ENCODE measurements at regions not wholly inside any gene's neighbourhood (a gene's known extent, or its start where the extent isn't known, plus 50 kb on each side); places are given as distances from the start of the nearest gene placed in this dataset.

GRCh38 chr7:10723832-10724231, 249.8 kb upstream of the PHF14 start:
- H3K36me3 ChIP-seq (replicated peaks; ENCODE audit: insufficient read depth, low read depth) = no peaks in the 10 kb centered on the region
- H3K27ac ChIP-seq = no peak overlapping the region
- 86% methylated on average over 1 of the region's 1 CpG for WGBS (ENCODE audit: low lambda C conversion rate, missing lambda C conversion rate)
- TF ChIP-seq, protein P1, sequence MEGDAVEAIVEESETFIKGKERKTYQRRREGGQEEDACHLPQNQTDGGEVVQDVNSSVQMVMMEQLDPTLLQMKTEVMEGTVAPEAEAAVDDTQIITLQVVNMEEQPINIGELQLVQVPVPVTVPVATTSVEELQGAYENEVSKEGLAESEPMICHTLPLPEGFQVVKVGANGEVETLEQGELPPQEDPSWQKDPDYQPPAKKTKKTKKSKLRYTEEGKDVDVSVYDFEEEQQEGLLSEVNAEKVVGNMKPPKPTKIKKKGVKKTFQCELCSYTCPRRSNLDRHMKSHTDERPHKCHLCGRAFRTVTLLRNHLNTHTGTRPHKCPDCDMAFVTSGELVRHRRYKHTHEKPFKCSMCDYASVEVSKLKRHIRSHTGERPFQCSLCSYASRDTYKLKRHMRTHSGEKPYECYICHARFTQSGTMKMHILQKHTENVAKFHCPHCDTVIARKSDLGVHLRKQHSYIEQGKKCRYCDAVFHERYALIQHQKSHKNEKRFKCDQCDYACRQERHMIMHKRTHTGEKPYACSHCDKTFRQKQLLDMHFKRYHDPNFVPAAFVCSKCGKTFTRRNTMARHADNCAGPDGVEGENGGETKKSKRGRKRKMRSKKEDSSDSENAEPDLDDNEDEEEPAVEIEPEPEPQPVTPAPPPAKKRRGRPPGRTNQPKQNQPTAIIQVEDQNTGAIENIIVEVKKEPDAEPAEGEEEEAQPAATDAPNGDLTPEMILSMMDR (IDR thresholded peaks at IDR 0.05; ENCODE audit: poor library complexity) = no peak
- no peak for TF ChIP-seq EZH2 (IDR thresholded peaks at IDR 0.05; ENCODE audit: borderline replicate concordance)
- no peak for TF ChIP-seq EZH2phosphoT487 (IDR thresholded peaks at IDR 0.05; ENCODE audit: low read depth, severe bottlenecking, unreplicated experiment)
- H3K4me3 ChIP-seq = no peak overlapping the region
- no peaks in the 10 kb centered on the region for H4K20me1 ChIP-seq (ENCODE audit: insufficient read depth, poor library complexity, severe bottlenecking)
- H3K4me1 ChIP-seq (ENCODE audit: insufficient read depth) = no peaks in the 10 kb centered on the region
- H3K9me3 ChIP-seq (ENCODE audit: low read depth) = no peaks in the 10 kb centered on the region
- H3K79me2 ChIP-seq = no peaks in the 10 kb centered on the region
- no peak overlapping the region for H2AFZ ChIP-seq
- no peak overlapping the region for H3K4me2 ChIP-seq
- DNase-seq (ENCODE audit: low spot score) = no peak
- H3K27me3 ChIP-seq = no peaks in the 10 kb centered on the region
- H3K9me2 ChIP-seq (replicated peaks; ENCODE audit: insufficient read depth) = no peaks in the 10 kb centered on the region

DNA sequence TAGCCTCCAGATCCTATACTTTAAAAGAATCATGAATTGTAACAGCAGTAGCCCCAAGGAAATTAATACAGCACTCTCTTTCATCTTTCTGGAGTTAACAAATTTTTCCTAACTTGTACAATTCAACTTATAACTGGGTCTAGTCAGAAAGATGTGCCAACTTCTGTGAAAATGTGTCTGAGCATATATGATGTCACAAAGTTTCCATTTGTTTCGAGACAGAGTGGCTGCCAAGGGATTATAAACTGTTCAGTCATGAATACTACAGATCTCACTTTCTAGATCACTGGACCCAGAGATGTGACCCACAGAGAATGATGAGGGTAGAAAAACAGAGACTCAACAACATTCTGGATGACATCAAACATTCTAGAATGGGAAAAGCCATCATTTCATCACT, 249.2 kb upstream of the PHF14 start:
- no peak for DNase-seq (ENCODE audit: low spot score)
- H3K4me1 ChIP-seq (ENCODE audit: insufficient read depth) = no peaks in the 10 kb centered on the region
- no peaks in the 10 kb centered on the region for H3K79me2 ChIP-seq
- TF ChIP-seq EZH2phosphoT487 (IDR thresholded peaks at IDR 0.05; ENCODE audit: low read depth, severe bottlenecking, unreplicated experiment) = no peak
- TF ChIP-seq EZH2 (IDR thresholded peaks at IDR 0.05; ENCODE audit: borderline replicate concordance) = no peak
- TF ChIP-seq, protein P1 (IDR thresholded peaks at IDR 0.05; ENCODE audit: poor library complexity) = no peak
- H2AFZ ChIP-seq = no peak overlapping the region
- H4K20me1 ChIP-seq (ENCODE audit: insufficient read depth, poor library complexity, severe bottlenecking) = no peaks in the 10 kb centered on the region
- no peak overlapping the region for H3K4me2 ChIP-seq
- H3K36me3 ChIP-seq (replicated peaks; ENCODE audit: insufficient read depth, low read depth) = no peaks in the 10 kb centered on the region
- no peaks in the 10 kb centered on the region for H3K9me3 ChIP-seq (ENCODE audit: low read depth)
- 100% methylated on average over 1 of the region's 1 CpG for WGBS (ENCODE audit: low lambda C conversion rate, missing lambda C conversion rate)
- H3K4me3 ChIP-seq = no peak overlapping the region
- H3K27ac ChIP-seq = no peak overlapping the region
- H3K27me3 ChIP-seq = no peaks in the 10 kb centered on the region
- no peaks in the 10 kb centered on the region for H3K9me2 ChIP-seq (replicated peaks; ENCODE audit: insufficient read depth)

- H3K4me1 ChIP-seq (ENCODE audit: insufficient read depth) = no peaks in the 10 kb centered on the region
- TF ChIP-seq EZH2 (IDR thresholded peaks at IDR 0.05; ENCODE audit: borderline replicate concordance) (no peak), EZH2phosphoT487 (IDR thresholded peaks at IDR 0.05; ENCODE audit: low read depth, severe bottlenecking, unreplicated experiment) (no peak)
- TF ChIP-seq, protein P1 (IDR thresholded peaks at IDR 0.05; ENCODE audit: poor library complexity) = no peak
- no peaks in the 10 kb centered on the region for H3K79me2 ChIP-seq
- WGBS (ENCODE audit: low lambda C conversion rate, missing lambda C conversion rate) = 76% methylated on average over 5 of the region's 5 CpGs
- no peak overlapping the region for H2AFZ ChIP-seq
- H3K27me3 ChIP-seq = no peaks in the 10 kb centered on the region
- H3K36me3 ChIP-seq (replicated peaks; ENCODE audit: insufficient read depth, low read depth) = no peaks in the 10 kb centered on the region
- H3K27ac ChIP-seq = no peak overlapping the region
- no peaks in the 10 kb centered on the region for H3K9me3 ChIP-seq (ENCODE audit: low read depth)
- H3K4me2 ChIP-seq = no peak overlapping the region
- no peak for DNase-seq (ENCODE audit: low spot score)
- no peaks in the 10 kb centered on the region for H4K20me1 ChIP-seq (ENCODE audit: insufficient read depth, poor library complexity, severe bottlenecking)
- no peak overlapping the region for H3K4me3 ChIP-seq
- H3K9me2 ChIP-seq (replicated peaks; ENCODE audit: insufficient read depth) = no peaks in the 10 kb centered on the region
These were observed 246.0 kb upstream of the PHF14 start for GRCh38 chr7:10727636-10728035.

DNA sequence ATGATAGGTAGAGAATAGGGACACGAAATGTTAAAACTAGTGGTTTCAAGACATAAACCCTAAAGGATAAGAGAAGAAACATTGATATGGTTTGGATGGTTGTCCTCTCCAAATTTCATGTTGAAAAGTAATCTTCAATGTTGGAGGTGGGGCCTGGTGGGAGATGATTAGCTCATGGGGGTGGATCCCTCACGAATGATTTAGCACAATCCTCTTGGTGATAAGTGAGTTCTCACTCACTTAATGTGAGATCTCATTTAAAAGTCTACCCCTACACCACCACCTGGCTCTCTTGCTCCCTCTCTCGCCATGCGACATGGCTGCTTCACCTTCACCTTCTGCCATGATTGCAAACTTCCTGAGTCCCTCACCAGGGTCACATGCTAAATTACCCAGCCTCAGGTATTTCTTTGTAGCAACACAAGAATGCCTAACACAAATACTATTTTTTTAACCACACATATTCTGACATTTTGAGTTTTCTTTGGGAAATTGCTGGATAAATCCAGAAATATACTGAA, 242.4 kb upstream of the PHF14 start:
- H3K79me2 ChIP-seq = no peaks in the 10 kb centered on the region
- TF ChIP-seq, protein P1 (IDR thresholded peaks at IDR 0.05; ENCODE audit: poor library complexity) = no peak
- no peak for TF ChIP-seq EZH2 (IDR thresholded peaks at IDR 0.05; ENCODE audit: borderline replicate concordance)
- TF ChIP-seq EZH2phosphoT487 (IDR thresholded peaks at IDR 0.05; ENCODE audit: low read depth, severe bottlenecking, unreplicated experiment) = no peak
- no peak overlapping the region for H3K27ac ChIP-seq
- no peak overlapping the region for H3K4me2 ChIP-seq
- H3K36me3 ChIP-seq (replicated peaks; ENCODE audit: insufficient read depth, low read depth) = no peaks in the 10 kb centered on the region
- no peaks in the 10 kb centered on the region for H3K27me3 ChIP-seq
- 89% methylated on average over 4 of the region's 4 CpGs for WGBS (ENCODE audit: low lambda C conversion rate, missing lambda C conversion rate)
- no peaks in the 10 kb centered on the region for H3K9me2 ChIP-seq (replicated peaks; ENCODE audit: insufficient read depth)
- no peak overlapping the region for H2AFZ ChIP-seq
- H3K9me3 ChIP-seq (ENCODE audit: low read depth) = no peaks in the 10 kb centered on the region
- no peaks in the 10 kb centered on the region for H4K20me1 ChIP-seq (ENCODE audit: insufficient read depth, poor library complexity, severe bottlenecking)
- H3K4me3 ChIP-seq = no peak overlapping the region
- H3K4me1 ChIP-seq (ENCODE audit: insufficient read depth) = no peaks in the 10 kb centered on the region
- no peak for DNase-seq (ENCODE audit: low spot score)

Measured in hepatocyte (in vitro differentiated cells).